Stimulated activated CD4-positive, alpha-beta T cell treated with anti-CD3 and anti-CD28 coated beads, Interleukin-12 subunit alpha, Interleukin-12 subunit beta, amount 100 ng/mL, for 48 hours (primary cell): ENCODE measurements at regions not wholly inside any gene's neighbourhood (a gene's known extent, or its start where the extent isn't known, plus 50 kb on each side); places are given as distances from the start of the nearest gene placed in this dataset.

Experiments used
- DNase-seq, 3 donors: peaks; one replicate each; pipeline ENCODE4 v3.0.0-alpha.2; 2020; ENCODE audit warnings: low read depth in 2 of 3, low spot score in 1 of 3

- DNase-seq = no peak
Observed at GRCh38 chr2:53448591-53448990, 319.0 kb upstream of the CHAC2 start.

GRCh38 chr2:53448086-53448485 is 319.5 kb upstream of the CHAC2 start:
- no peak for DNase-seq

DNA sequence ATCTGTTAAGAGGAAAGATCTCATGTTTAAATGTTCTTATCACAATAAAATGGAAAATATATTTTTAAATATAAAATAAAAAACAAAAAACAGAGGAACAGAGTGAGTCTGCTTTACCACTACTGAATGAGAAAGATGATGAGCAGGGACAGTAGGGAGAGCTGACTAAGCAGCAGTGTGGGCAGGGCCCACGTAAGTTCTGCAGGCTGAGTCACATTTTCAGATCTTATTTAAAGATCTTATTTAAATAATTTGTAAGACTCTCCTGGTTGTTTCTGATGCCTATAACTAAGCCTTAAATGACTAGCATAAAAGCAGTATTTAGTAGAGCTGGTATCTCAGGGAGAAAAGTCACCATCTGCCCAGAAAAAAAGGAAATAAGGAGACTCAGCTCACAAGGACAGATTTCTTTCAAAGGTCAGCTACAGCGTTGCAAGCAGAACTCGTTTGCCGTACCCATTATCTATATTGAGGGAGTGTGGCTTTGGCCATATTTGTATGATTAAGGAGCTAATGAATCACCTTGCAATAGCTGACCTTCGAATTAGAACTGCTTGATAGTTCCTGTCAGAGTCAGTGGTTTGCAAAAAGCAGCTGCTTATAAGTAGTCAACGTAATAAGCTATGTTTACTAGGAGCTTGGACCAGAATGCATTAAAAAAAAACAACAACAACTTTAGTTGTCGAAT is 322.1 kb upstream of the CHAC2 start:
- peak in 2 of 3 donors; percentile 2 to 8 for DNase-seq

GRCh38 chr2:53442783-53443182 is 324.8 kb upstream of the CHAC2 start:
- no peak for DNase-seq

- DNase-seq = no peak
Observed at GRCh38 chr2:53442093-53442492, 325.5 kb upstream of the CHAC2 start.

DNA sequence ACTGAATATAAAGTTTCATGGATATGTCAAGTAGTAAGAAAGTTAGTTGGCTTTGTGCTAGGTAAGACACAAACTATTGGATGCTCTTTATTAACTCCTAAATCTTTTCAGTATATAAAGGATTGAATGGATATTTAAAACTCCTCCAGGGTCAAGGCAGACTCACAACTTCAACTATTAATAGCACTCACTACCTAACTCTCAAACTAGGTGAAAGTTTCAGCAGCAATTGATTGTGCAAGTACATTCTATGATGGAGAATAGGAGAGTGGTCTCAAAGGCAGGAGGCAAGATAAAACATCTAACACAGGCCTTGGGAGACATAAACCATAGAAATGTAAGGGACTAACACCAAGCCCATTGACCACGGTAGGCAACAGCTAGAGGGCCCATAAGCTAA is 328.9 kb upstream of the CHAC2 start:
- no peak for DNase-seq

- no peak for DNase-seq
Observed at GRCh38 chr2:53438100-53438499, 329.5 kb upstream of the CHAC2 start.

GRCh38 chr2:53437371-53437770 is 330.2 kb upstream of the CHAC2 start:
- DNase-seq = no peak

- DNase-seq = no peak
Observed at GRCh38 chr2:53436882-53437281, 330.7 kb upstream of the CHAC2 start.

- DNase-seq = no peak
Observed at GRCh38 chr2:53435610-53436009, 332.0 kb upstream of the CHAC2 start.

GRCh38 chr2:53434466-53434865 is 333.1 kb upstream of the CHAC2 start:
- no peak for DNase-seq

GRCh38 chr2:53432936-53433335 is 334.7 kb upstream of the CHAC2 start:
- DNase-seq = no peak

- DNase-seq = no peak
Observed at GRCh38 chr2:53429901-53430300, 337.7 kb upstream of the CHAC2 start.

GRCh38 chr2:53424902-53425301 is 342.7 kb upstream of the CHAC2 start:
- DNase-seq = no peak

DNA sequence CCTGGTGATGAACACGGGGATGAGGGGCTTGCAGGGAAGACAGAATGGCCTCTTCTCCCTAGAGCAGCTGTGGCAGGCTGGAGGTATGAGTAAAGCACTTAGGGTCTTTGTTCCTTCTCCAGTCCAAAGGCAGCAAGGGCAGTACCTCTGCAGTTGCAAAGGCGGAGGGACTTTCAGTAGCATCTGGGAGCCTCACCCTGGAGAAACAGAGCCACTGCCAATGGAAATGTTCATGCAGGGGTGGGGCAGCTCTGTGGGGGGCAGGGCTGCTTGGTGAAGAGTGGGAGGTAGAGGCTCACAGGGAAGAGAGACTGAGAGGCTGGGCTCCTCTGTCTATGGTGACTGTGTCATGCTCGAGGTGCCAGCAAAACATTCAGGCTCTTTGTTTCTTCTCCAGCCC is 344.1 kb upstream of the CHAC2 start:
- no peak for DNase-seq

- no peak for DNase-seq
Observed at GRCh38 chr2:53422979-53423378, 344.6 kb upstream of the CHAC2 start.

DNA sequence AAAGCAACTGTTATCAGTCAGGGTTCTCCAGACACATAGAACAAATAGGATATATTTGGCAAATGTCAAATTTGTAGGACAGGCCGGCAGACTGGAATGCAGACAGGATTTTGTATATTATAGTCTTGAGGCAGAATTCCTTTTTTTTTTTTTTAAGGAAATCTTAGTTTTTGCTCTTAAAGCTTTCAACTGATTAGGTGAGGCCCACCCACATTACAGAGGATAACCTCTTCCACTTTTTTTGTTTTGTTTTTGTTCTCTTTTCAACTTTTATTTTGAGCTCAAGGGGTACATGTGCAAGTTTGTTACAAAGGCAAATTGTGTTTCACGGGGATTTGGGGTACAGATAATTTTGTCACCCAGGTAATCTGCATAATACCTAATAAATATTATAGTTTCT is 350.2 kb upstream of the CHAC2 start:
- no peak for DNase-seq

DNA sequence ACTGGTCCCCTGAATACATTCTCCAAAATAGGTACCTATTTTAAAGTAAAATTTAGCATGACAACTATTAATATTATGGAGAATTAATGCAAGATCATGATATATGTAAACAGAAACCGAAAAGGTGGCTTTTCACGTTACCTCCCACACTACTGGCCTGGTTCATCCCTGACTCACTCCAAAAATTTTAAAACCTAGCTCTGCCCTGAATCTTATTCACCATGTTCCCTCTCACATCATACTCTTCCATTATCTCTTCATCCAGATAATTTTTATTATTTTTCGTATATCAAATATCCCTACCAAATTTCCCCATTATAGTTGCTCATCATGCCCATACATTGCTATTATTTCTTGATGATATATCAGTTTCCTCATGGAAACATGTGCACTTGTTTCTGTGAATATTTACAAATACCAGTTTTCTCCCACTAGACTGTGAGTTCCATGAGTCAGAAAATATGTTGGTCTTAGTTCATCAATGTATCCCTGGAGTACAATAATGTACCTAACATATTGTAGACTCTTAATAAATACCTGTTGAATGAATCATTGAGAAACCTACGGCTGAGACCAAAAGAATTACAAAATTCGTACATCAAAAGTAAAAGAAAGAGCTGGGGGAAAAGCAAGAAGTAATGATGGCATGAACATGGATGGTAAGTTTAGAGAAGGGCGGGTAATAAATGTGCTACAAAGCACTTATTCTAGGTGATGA is 360.1 kb upstream of the CHAC2 start:
- DNase-seq = no peak

DNA sequence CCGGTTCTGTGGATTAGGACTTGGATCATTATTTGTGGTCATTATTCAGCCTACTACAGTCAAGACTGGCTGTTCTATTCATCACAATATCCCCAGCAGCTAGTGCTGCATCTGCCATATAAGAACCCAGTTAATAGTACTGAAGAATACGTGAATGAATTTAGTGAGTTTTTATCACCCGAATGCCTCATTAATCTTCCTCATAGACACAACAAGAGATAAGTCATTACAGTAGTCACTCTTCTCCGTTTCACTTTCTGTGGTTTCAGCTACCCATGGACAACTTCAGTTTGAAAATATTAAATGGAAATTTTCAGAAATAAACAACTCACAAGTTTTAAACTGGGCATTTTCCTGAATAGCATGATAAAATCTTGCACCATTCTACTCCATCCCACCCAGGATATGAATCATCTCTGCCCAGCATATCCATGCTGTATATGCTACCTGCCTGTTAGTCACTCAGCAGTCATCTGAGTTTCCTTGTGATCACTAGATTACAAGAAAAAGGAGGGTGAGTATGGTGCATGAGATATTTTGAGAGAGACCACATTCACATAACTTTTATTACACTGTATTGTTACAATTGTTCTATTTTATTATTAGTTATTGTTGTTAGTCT is 363.7 kb upstream of the CHAC2 start:
- DNase-seq = no peak

DNA sequence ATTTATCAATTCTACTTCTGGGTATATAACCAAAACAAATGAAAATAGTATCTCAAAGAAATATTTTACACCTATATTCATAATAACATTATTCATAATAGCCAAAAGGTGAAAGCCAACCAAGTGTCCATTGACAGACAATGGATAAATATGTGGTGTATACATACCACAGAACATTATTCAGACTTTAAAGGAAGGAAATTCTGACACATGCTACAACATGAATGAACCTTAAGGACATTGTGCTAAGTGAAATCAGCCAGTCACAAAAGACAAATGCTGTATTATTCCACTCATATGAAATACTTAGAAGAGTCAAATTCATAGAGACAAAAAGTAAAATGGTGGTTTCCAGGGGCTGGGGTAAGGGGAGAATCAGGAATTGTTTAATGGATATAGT is 370.5 kb upstream of the CHAC2 start:
- no peak for DNase-seq

DNA sequence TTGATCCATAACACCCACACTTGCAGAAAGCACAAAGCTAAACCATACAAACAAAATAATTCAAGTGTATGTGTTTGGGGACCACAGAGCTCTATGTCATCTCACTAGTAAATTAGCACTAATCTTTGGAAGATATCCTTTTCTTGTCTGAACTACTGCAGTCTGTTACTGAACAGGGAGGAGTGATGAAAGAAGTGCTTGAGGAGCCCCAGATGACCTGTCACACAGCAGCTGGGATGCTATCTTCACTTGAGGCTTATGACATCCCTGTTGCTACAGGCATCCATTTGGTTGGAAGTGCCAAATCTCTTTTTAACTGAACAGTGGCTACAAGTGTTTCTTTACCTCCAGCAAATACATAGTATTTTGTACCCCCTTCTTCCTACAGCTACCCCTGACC is 386.3 kb upstream of the CHAC2 start:
- no peak for DNase-seq

DNA sequence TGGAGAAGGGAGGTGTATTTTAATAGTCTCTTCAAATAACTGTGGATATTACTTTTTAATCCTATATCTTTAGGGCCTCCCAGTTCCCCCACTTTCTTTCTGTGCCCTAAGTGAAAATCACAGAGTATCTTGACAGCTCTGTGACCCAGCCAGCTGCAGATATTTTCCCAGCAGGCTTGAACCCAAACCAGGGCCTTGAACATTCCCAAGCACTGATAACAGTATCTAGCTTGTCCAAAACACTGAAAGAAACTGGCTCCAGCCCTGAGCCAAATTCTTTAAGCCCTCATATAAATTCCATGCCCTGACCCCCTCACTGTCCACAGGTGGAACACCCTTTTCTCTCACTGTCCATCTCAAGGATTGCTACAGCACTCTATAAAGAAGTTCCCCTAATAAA is 388.1 kb upstream of the CHAC2 start:
- DNase-seq = no peak

DNA sequence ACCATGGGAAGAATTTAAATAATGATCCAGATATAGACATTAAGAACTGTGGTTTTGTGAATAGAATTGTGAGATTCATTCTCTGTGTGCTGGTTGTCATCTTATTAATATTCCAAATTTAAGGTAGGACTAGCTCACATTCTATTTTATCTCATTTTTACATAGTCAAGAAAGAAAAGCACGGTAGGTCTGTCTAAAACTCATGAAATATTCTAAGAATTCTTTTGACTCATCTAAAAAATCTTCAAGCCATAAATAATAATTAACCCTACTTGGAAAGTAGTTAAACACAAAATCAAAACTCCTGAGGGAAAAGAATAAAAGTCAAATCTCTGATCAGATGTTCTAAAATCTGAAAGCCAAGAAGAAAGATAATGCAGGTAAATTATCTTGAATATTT is 388.8 kb upstream of the CHAC2 start:
- no peak for DNase-seq
